ENCODE measurements at regions not wholly inside any gene's neighbourhood (a gene's known extent, or its start where the extent isn't known, plus 50 kb on each side); places are given as distances from the start of the nearest gene placed in this dataset.

DNA sequence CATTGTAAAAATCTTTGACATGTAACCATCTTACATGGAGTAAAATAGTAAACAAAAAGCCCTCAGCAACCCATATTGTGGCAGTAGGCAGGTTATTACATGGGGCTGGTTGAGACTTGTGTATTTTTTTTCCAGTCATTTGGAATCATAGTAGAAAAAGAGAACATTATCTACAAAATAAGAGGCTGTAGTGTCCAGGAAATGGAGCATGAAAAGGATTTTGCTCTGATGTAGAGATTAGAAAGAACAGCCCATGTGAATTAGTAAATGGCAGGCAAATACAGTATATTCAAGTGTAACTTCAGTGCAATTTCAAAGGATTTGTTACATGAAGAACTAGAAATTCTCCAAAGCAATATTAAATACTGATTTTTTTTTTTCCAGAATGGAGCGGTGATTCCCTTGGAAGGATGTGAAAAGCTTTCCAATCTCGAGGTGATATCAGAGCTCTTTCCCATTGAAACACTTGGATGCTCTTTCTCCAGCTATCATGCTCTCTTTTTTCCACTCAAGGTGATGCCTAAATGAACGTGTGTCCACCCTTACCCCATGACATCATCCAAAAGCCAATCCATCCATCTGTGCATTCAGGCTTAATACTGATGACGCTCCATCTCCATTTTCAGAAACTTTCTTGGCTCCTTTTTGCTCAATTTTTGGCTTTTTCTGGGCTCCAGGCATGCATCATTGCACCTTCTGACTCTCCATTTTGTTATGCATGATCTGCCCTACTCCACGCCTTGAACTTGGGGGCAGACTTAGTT, 1034.7 kb downstream of the TYW1 start:
- no peak overlapping the region for H3K27ac Mint-ChIP-seq
- H3K4me1 Mint-ChIP-seq = no peaks in the 10 kb centered on the region
- no peak for DNase-seq
- H3K27me3 Mint-ChIP-seq (ENCODE audit: low read depth in 3 of 3) = no peaks in the 10 kb centered on the region
- no peaks in the 10 kb centered on the region for H3K36me3 Mint-ChIP-seq
- H3K4me3 Mint-ChIP-seq = no peak overlapping the region
- H3K9me3 Mint-ChIP-seq = peaks cover 2 to 40% (median 18%) of the 10 kb centered on the region in 6 donors

DNA sequence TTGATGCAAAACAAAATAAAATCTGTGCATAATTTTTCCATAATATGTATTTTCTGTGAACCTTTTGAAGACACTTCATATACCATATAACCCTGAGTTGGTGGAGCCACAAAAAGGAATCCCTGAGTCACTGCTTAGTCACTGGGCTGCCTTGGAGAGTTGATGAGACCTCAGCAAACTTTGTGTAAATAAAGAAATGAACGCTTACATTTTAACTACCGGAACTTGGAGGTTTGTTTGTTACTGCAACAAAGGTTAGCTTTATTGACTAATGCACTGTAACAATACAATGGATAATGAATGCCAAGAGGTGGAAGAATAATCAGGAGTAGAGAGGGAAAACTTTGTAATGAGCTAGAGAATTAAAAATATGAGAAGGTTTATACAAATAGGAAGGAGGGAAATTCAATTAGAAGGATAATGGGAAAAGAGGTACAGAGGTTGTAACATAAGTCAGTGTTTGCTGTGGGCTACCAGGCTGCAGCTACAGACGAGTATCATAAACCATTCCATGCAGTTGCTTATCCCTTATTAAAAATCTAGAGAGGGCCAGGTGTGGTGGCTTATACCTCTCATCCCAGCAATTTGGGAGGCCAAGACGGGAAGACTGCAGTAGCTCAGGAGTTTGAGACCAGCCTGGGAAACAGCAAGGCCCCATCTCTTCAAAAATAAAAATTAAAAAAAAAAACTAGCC, 1042.1 kb downstream of the TYW1 start:
- H3K4me3 Mint-ChIP-seq = no peak overlapping the region
- no peaks in the 10 kb centered on the region for H3K36me3 Mint-ChIP-seq
- H3K4me1 Mint-ChIP-seq = no peaks in the 10 kb centered on the region
- no peaks in the 10 kb centered on the region for H3K27me3 Mint-ChIP-seq (ENCODE audit: low read depth in 3 of 3)
- H3K27ac Mint-ChIP-seq = no peak overlapping the region
- H3K9me3 Mint-ChIP-seq = peaks cover 3 to 19% (median 10%) of the 10 kb centered on the region in 6 donors
- no peak for DNase-seq

DNA sequence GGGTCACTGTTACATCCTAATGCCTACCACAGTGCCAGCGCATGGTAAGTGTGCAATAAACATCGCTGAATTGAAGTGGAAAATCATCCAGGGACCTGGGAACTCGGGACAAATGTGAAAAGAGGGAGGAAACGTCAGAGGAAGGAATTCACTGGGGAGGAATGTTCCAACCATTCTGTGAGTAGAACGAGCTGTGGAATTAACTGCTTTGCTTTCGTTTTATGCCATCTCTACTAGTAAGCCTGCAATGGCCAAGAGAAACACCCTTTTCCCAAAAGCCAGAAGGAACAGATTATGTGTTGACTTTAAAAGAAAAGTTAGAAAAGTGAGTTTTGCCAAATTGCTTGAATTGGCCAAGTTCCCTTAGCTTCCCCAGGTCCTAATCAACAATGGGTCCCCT, 1044.9 kb downstream of the TYW1 start:
- peaks cover 2 to 15% (median 9%) of the 10 kb centered on the region in 6 donors for H3K9me3 Mint-ChIP-seq
- H3K27ac Mint-ChIP-seq = no peak overlapping the region
- no peaks in the 10 kb centered on the region for H3K27me3 Mint-ChIP-seq (ENCODE audit: low read depth in 3 of 3)
- H3K4me1 Mint-ChIP-seq = no peaks in the 10 kb centered on the region
- peaks cover 0 to 3% (median 0%) of the 10 kb centered on the region in 3 donors for H3K36me3 Mint-ChIP-seq
- no peak for DNase-seq
- no peak overlapping the region for H3K4me3 Mint-ChIP-seq

DNA sequence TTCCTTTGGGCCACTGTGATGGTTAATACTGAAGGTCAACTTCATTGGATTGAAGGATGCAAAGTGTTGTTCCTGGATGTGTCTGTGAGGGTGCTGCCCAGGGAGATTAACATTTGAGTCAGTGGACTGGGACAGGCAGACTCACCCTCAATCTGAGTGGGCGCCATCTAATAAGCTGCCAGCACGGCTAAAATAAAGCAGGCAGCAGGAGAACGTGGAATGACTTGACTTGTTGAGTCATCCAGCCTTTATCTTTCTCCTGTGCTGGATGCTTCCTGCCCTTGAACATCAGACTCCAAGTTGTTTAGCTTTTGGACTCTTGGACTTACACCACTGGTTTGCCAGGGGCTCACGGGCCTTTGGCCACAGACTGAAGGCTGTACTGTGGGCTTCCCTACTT, 1046.9 kb downstream of the TYW1 start:
- Mint-ChIP-seq H3K4me3 (no peak overlapping the region), H3K9me3 (peaks cover 3 to 13% (median 8%) of the 10 kb centered on the region in 6 donors), H3K4me1 (no peaks in the 10 kb centered on the region), H3K36me3 (peaks cover 0 to 3% (median 0%) of the 10 kb centered on the region in 3 donors), H3K27me3 (ENCODE audit: low read depth in 3 of 3) (no peaks in the 10 kb centered on the region), H3K27ac (no peak overlapping the region)
- no peak for DNase-seq

- no peak for DNase-seq
- Mint-ChIP-seq H3K9me3 (peaks cover 0 to 5% (median 4%) of the 10 kb centered on the region in 6 donors), H3K4me1 (no peaks in the 10 kb centered on the region), H3K36me3 (no peaks in the 10 kb centered on the region), H3K4me3 (no peak overlapping the region), H3K27ac (no peak overlapping the region), H3K27me3 (ENCODE audit: low read depth in 3 of 3) (no peaks in the 10 kb centered on the region)
These were observed 1054.0 kb downstream of the TYW1 start for GRCh38 chr7:68050627-68051026.

DNA sequence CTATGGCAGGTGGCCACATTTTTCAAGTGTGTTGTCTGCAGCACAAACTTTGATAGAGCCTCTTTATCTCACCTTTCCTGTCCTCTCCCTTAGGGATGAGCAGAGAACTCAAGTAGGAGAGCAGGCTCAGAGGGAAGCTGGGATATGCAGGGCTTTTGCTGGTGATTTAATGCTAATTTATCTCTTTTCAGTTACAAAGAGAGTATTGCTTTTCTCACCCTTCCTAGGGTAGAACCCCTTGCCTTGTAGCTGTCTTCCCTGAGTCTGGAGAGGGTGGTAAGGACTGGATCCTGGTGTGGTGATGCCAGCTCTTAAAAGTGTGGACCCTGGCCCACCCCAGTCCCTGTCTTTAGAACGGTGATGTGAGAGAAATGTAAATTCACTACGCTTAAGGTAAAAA, 1061.4 kb downstream of the TYW1 start:
- no peaks in the 10 kb centered on the region for H3K36me3 Mint-ChIP-seq
- DNase-seq = no peak
- H3K4me1 Mint-ChIP-seq = no peaks in the 10 kb centered on the region
- peaks cover 0 to 3% (median 1%) of the 10 kb centered on the region in 3 donors for H3K27me3 Mint-ChIP-seq (ENCODE audit: low read depth in 3 of 3)
- H3K27ac Mint-ChIP-seq = no peak overlapping the region
- H3K9me3 Mint-ChIP-seq = peaks cover 6 to 11% (median 9%) of the 10 kb centered on the region in 6 donors
- H3K4me3 Mint-ChIP-seq = no peak overlapping the region

- Mint-ChIP-seq H3K27ac (no peak overlapping the region), H3K4me1 (no peaks in the 10 kb centered on the region), H3K4me3 (no peak overlapping the region), H3K27me3 (ENCODE audit: low read depth in 3 of 3) (peaks cover 0 to 1% (median under 1%) of the 10 kb centered on the region in 3 donors), H3K9me3 (peaks cover 4 to 14% (median 11%) of the 10 kb centered on the region in 6 donors), H3K36me3 (peaks cover 0 to 3% (median 0%) of the 10 kb centered on the region in 3 donors)
- no peak for DNase-seq
These were observed 1066.5 kb downstream of the TYW1 start for GRCh38 chr7:68063171-68063570.

DNA sequence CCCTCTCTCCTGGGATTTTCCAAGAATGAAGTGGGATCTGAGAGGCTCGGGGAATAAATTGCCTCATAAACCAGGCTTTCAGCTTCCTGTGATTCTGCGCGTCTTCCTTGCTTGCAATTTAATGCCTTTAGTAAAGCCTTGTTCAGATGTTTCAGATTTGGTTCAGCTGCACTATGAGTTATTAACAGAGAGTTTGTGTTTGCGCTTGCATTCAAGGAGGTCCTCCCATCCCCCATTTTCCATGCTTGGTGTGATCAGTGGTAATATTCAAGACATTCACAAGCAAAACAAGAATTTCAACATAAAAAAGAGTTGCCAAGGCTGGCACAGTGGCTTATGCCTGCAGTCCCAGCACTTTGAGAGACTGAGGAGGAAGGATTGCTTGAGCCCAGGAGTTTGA, 1068.9 kb downstream of the TYW1 start:
- H3K36me3 Mint-ChIP-seq = peaks cover 0 to 3% (median 0%) of the 10 kb centered on the region in 3 donors
- no peak overlapping the region for H3K27ac Mint-ChIP-seq
- H3K9me3 Mint-ChIP-seq = peaks cover under 1 to 13% (median 8%) of the 10 kb centered on the region in 6 donors
- H3K4me1 Mint-ChIP-seq = no peaks in the 10 kb centered on the region
- H3K27me3 Mint-ChIP-seq (ENCODE audit: low read depth in 3 of 3) = peaks cover 0 to under 1% (median 0%) of the 10 kb centered on the region in 3 donors
- no peak overlapping the region for H3K4me3 Mint-ChIP-seq
- no peak for DNase-seq

DNA sequence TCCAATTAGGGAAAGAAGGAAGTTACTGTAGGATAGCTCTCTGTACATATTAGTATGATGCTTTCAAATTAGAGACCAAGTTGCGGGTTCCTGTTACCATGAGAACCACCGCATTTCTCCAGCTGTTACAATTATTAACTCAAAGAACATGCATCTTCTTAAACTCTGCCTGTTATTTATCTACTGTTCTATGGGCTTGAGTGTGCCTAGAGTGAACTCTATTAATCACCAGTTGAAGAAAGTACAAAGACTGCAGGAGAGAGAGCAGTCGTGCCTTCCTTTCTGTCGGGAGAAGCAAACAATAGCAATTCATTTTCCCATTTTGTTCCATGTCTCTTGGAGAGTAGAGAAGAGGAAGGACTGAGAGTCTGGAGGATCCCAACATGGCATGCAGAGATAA, 1071.2 kb downstream of the TYW1 start:
- Mint-ChIP-seq H3K27ac (no peak overlapping the region), H3K4me1 (no peaks in the 10 kb centered on the region), H3K27me3 (ENCODE audit: low read depth in 3 of 3) (peaks cover 0 to 2% (median 0%) of the 10 kb centered on the region in 3 donors), H3K9me3 (peaks cover 3 to 17% (median 8%) of the 10 kb centered on the region in 6 donors), H3K4me3 (no peak overlapping the region), H3K36me3 (peaks cover 0 to 3% (median 0%) of the 10 kb centered on the region in 3 donors)
- no peak for DNase-seq

DNA sequence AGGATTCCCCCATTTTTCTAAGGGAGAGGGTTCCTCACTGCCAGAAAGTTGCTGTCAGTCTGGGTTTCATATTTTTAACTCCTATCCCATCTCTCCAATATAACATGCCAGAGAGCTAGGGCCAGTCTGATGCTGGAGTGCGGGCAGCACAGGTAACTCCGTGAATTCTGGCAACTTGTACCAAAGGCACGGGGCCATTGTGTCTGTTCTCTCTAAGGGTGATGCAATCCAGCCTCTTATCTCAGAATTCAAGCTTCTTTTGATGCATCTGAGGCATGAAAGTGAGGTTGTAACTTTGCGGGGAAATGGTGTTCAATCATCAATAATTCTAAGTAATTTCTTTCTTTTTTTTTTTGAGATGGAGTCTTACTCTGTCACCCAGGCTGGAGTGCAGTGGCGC, 1074.4 kb downstream of the TYW1 start:
- H3K4me3 Mint-ChIP-seq = no peak overlapping the region
- H3K27ac Mint-ChIP-seq = no peak overlapping the region
- peaks cover 0 to 3% (median 0%) of the 10 kb centered on the region in 3 donors for H3K36me3 Mint-ChIP-seq
- peaks cover 3 to 23% (median 15%) of the 10 kb centered on the region in 6 donors for H3K9me3 Mint-ChIP-seq
- no peak for DNase-seq
- peaks cover 0 to 2% (median 2%) of the 10 kb centered on the region in 3 donors for H3K27me3 Mint-ChIP-seq (ENCODE audit: low read depth in 3 of 3)
- no peaks in the 10 kb centered on the region for H3K4me1 Mint-ChIP-seq

GRCh38 chr7:68073701-68074100, 1077.1 kb downstream of the TYW1 start:
- Mint-ChIP-seq H3K27ac (no peak overlapping the region), H3K9me3 (peaks cover 0 to 36% (median 21%) of the 10 kb centered on the region in 6 donors), H3K4me3 (no peak overlapping the region), H3K4me1 (no peaks in the 10 kb centered on the region), H3K36me3 (no peaks in the 10 kb centered on the region), H3K27me3 (ENCODE audit: low read depth in 3 of 3) (peaks cover 0 to 2% (median 2%) of the 10 kb centered on the region in 3 donors)
- DNase-seq = no peak

- Mint-ChIP-seq H3K4me1 (no peaks in the 10 kb centered on the region), H3K36me3 (no peaks in the 10 kb centered on the region), H3K9me3 (peaks cover 4 to 40% (median 21%) of the 10 kb centered on the region in 6 donors), H3K4me3 (no peak overlapping the region), H3K27ac (no peak overlapping the region), H3K27me3 (ENCODE audit: low read depth in 3 of 3) (peaks cover 0 to 2% (median 2%) of the 10 kb centered on the region in 3 donors)
- DNase-seq = no peak
These were observed 1077.6 kb downstream of the TYW1 start for GRCh38 chr7:68074242-68074641.

DNA sequence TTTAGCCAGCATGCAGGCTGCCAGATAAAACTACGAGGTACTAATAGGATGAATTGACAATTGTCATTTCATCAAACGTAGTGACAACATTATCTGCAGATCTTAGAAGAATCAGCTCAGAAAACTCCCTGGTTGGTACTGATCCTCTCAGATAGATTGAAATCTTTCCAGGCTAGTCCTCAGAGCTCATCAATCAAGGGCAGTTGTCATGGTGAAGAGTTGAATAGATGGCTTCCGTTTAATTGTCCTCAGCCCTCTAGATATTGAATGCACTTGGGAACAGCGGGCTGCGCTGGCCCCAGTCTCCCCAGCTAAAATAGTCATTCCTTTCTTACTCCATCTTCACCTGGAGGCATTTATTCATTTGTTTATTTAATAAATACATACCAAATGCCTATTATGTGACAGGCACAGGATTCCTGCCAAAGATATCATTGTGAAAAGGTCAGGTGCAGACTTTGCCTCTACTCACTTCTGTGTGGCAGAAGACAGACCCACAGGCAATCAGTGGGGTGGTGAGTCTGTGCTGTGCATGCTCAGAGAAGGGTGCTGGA, 1081.6 kb downstream of the TYW1 start:
- Mint-ChIP-seq H3K9me3 (peaks cover 13 to 31% (median 22%) of the 10 kb centered on the region in 6 donors), H3K27ac (no peak overlapping the region), H3K36me3 (no peaks in the 10 kb centered on the region), H3K27me3 (ENCODE audit: low read depth in 3 of 3) (peaks cover 0 to 5% (median 0%) of the 10 kb centered on the region in 3 donors), H3K4me3 (no peak overlapping the region), H3K4me1 (no peaks in the 10 kb centered on the region)
- no peak for DNase-seq

Data from immature natural killer cell (primary cell).